ENCODE measurements at regions not wholly inside any gene's neighbourhood (a gene's known extent, or its start where the extent isn't known, plus 50 kb on each side); places are given as distances from the start of the nearest gene placed in this dataset.

DNA sequence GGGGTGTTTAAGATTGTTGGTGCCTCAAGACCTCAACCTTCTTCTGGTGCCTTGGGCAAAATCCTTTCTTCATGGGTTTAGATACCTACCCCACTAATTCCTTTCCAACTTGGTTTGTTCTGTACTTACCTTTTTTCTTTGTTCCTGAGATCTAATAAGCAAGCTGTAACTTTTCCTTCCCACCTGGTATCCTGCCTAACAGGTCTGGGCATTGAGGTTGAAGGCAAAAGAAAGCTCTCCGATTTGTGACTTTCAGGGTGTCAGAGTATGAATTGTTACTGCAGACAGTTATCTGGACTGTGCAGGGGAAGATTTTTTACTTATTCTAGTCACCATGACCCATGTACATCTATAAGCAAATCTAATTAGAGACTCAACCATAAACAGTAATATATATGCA lies 162.6 kb upstream of the DMRT1 start:
- TF ChIP-seq, protein P1, sequence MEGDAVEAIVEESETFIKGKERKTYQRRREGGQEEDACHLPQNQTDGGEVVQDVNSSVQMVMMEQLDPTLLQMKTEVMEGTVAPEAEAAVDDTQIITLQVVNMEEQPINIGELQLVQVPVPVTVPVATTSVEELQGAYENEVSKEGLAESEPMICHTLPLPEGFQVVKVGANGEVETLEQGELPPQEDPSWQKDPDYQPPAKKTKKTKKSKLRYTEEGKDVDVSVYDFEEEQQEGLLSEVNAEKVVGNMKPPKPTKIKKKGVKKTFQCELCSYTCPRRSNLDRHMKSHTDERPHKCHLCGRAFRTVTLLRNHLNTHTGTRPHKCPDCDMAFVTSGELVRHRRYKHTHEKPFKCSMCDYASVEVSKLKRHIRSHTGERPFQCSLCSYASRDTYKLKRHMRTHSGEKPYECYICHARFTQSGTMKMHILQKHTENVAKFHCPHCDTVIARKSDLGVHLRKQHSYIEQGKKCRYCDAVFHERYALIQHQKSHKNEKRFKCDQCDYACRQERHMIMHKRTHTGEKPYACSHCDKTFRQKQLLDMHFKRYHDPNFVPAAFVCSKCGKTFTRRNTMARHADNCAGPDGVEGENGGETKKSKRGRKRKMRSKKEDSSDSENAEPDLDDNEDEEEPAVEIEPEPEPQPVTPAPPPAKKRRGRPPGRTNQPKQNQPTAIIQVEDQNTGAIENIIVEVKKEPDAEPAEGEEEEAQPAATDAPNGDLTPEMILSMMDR (IDR thresholded peaks at IDR 0.05 in 4 of 5, conservative IDR thresholded peaks at IDR 0.05 in 1 of 5) = no peak
- no peak for TF ChIP-seq POLR2A (IDR thresholded peaks at IDR 0.05)
